ENCODE measurements at regions not wholly inside any gene's neighbourhood (a gene's known extent, or its start where the extent isn't known, plus 50 kb on each side); places are given as distances from the start of the nearest gene placed in this dataset.

DNA sequence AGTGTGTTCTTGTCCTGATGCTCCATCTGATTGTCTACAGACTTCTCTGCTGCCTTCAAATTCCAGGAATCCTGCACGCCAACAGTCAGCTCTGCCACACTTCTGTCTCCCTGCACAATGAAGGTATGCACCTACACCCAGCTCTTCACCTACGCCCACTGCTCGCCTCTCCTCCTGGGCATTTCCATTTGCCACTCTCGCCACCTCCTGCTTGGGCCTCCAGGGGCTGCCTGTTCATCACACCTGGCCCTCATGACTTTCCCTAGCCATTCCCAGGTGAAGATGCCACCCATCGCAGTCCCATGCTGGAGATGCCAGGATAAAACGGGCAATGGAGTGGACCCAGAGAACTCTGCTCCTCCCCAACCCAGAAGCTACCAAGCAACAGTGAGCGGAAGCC lies 96.5 kb upstream of the ATP1A1 start:
- TF ChIP-seq, protein P1, sequence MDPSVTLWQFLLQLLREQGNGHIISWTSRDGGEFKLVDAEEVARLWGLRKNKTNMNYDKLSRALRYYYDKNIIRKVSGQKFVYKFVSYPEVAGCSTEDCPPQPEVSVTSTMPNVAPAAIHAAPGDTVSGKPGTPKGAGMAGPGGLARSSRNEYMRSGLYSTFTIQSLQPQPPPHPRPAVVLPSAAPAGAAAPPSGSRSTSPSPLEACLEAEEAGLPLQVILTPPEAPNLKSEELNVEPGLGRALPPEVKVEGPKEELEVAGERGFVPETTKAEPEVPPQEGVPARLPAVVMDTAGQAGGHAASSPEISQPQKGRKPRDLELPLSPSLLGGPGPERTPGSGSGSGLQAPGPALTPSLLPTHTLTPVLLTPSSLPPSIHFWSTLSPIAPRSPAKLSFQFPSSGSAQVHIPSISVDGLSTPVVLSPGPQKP (IDR thresholded peaks at IDR 0.05; ENCODE audit: borderline replicate concordance, low read depth, low read length), result no peak
- TF ChIP-seq MAZ (IDR thresholded peaks at IDR 0.05; ENCODE audit: borderline replicate concordance, low read depth, low read length) (no peak), POLR2A (IDR thresholded peaks at IDR 0.05; ENCODE audit: low read depth, low read length) (no peak), MAFK (IDR thresholded peaks at IDR 0.05; ENCODE audit: low read depth, low read length) (no peak), CHD1 (IDR thresholded peaks at IDR 0.05; ENCODE audit: low read depth, low read length) (no peak), CEBPB (IDR thresholded peaks at IDR 0.05; ENCODE audit: low read depth, low read length) (no peak), RFX5 (IDR thresholded peaks at IDR 0.05; ENCODE audit: low read depth, low read length) (no peak), BHLHE40 (IDR thresholded peaks at IDR 0.05; ENCODE audit: low read depth, low read length) (no peak), RAD21 (IDR thresholded peaks at IDR 0.05; ENCODE audit: low read length) (no peak), MXI1 (IDR thresholded peaks at IDR 0.05; ENCODE audit: borderline replicate concordance, low read depth, low read length) (no peak), FOS (IDR thresholded peaks at IDR 0.05; ENCODE audit: low read depth, low read length) (no peak)
- TF ChIP-seq, protein P2, sequence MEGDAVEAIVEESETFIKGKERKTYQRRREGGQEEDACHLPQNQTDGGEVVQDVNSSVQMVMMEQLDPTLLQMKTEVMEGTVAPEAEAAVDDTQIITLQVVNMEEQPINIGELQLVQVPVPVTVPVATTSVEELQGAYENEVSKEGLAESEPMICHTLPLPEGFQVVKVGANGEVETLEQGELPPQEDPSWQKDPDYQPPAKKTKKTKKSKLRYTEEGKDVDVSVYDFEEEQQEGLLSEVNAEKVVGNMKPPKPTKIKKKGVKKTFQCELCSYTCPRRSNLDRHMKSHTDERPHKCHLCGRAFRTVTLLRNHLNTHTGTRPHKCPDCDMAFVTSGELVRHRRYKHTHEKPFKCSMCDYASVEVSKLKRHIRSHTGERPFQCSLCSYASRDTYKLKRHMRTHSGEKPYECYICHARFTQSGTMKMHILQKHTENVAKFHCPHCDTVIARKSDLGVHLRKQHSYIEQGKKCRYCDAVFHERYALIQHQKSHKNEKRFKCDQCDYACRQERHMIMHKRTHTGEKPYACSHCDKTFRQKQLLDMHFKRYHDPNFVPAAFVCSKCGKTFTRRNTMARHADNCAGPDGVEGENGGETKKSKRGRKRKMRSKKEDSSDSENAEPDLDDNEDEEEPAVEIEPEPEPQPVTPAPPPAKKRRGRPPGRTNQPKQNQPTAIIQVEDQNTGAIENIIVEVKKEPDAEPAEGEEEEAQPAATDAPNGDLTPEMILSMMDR (conservative IDR thresholded peaks at IDR 0.05; ENCODE audit: low read depth, low read length), result no peak
- TF ChIP-seq, protein P3, sequence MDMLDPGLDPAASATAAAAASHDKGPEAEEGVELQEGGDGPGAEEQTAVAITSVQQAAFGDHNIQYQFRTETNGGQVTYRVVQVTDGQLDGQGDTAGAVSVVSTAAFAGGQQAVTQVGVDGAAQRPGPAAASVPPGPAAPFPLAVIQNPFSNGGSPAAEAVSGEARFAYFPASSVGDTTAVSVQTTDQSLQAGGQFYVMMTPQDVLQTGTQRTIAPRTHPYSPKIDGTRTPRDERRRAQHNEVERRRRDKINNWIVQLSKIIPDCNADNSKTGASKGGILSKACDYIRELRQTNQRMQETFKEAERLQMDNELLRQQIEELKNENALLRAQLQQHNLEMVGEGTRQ (IDR thresholded peaks at IDR 0.05; ENCODE audit: low read depth, low read length), result no peak
